Left ventricle myocardium inferior (tissue), 1 donor: ENCODE measurements at regions not wholly inside any gene's neighbourhood (a gene's known extent, or its start where the extent isn't known, plus 50 kb on each side); places are given as distances from the start of the nearest gene placed in this dataset.

Experiments
- DNase-seq: peaks from one replicate; pipeline ENCODE4 v3.0.0-alpha.2; 2020
- H3K27ac ChIP-seq: fragments of 200-600 bp; replicated peaks from 2 replicates; pipeline ENCODE4 v1.8.0; 2021
- H3K27me3 ChIP-seq: fragments of 200-600 bp; 2 replicates; pipeline ENCODE4 v1.8.0; 2021; ENCODE audit warnings: low read depth
- H3K36me3 ChIP-seq: fragments of 200-600 bp; 2 replicates; pipeline ENCODE4 v1.8.0; 2021
- H3K4me1 ChIP-seq: fragments of 200-600 bp; 2 replicates; pipeline ENCODE4 v1.8.0; 2021
- H3K4me3 ChIP-seq: fragments of 200-600 bp; 2 replicates; pipeline ENCODE4 v1.8.0; 2021; ENCODE audit warnings: mild to moderate bottlenecking, moderate library complexity
- H3K9me3 ChIP-seq: fragments of 200-600 bp; replicated peaks from 2 replicates; pipeline ENCODE4 v1.8.0; 2021
- intact Hi-C: fragments of 100-400 bp; cut with micrococcal nuclease; formaldehyde crosslinking; loops from one replicate; pipeline ENCODE4 v1.11.0; 2022
- TF ChIP-seq, protein P1 (sequence below): fragments of 200-600 bp; IDR thresholded peaks from 2 replicates; pipeline ENCODE4 v1.8.0; 2021; ENCODE audit warnings: antibody characterized with exemption, mild to moderate bottlenecking, borderline replicate concordance
- donor health status: DM: no; HTN: yes; CAD: no; lungs with severe emphysema.

DNA sequence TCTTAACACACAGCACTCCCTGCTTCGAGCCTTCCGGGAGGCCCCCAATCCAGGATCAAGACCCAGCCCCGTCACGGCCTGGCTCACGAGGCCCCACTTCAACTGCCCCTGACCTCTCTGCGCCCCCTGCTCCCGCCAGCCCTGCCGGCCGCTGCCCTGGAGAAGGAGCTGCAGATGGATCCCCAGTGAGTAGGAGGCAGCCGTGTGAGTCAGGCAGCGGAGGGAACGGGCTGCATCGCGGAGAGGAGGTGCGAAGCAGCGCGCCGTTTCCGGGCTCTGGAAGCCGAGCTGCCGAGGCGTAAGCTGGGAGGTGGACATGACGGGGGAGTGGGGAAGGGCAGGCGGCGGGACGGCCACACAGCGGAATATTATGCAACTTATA, 133.4 kb downstream of the TPRA1 start:
- H3K27ac ChIP-seq, result no peak overlapping the region
- peaks cover 92% of the 10 kb centered on the region for H3K27me3 ChIP-seq
- no peaks in the 10 kb centered on the region for H3K36me3 ChIP-seq
- peak overlapping the region; percentile 25 for H3K4me3 ChIP-seq
- peak; percentile 22 for DNase-seq
- peaks cover 23% of the 10 kb centered on the region for H3K4me1 ChIP-seq
- no peaks in the 10 kb centered on the region for H3K9me3 ChIP-seq
- TF ChIP-seq, protein P1, sequence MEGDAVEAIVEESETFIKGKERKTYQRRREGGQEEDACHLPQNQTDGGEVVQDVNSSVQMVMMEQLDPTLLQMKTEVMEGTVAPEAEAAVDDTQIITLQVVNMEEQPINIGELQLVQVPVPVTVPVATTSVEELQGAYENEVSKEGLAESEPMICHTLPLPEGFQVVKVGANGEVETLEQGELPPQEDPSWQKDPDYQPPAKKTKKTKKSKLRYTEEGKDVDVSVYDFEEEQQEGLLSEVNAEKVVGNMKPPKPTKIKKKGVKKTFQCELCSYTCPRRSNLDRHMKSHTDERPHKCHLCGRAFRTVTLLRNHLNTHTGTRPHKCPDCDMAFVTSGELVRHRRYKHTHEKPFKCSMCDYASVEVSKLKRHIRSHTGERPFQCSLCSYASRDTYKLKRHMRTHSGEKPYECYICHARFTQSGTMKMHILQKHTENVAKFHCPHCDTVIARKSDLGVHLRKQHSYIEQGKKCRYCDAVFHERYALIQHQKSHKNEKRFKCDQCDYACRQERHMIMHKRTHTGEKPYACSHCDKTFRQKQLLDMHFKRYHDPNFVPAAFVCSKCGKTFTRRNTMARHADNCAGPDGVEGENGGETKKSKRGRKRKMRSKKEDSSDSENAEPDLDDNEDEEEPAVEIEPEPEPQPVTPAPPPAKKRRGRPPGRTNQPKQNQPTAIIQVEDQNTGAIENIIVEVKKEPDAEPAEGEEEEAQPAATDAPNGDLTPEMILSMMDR, result no peak
- intact Hi-C loops, result no loop called here

DNA sequence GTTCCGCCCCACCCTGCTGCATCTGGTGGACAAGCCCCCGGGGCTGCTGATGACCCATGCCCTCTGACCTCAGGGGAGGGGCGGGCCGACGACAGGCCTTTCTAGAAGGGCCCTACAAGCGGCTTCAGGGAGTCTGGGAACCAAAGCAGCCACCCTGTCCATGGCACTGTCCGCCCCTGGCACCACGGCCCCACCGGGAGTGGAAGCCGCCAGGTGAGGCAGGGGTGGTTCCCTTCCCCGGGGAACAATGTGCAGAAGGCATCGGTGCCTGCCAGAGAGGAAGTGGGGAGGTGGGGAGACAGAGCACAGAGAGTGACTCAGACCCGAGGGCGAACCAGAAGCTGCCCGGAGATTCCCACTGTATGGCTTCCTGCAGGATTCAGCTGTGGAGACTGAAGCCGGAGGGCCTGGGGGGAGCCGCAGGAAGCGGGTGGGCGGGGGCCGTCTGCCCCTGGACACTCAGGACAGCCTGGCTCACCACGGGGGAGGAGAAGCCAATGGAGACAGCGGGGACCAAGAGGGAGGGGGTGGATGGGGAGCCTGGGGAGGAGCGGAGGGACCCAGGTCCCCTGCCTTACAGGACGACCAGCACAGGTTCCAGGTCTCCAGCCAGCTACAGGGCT, 134.0 kb downstream of the TPRA1 start:
- peaks cover 93% of the 10 kb centered on the region for H3K27me3 ChIP-seq
- peaks cover 23% of the 10 kb centered on the region for H3K4me1 ChIP-seq
- TF ChIP-seq, protein P1, result no peak
- intact Hi-C loops, result no loop called here
- no peak for DNase-seq
- no peaks in the 10 kb centered on the region for H3K36me3 ChIP-seq
- peak overlapping the region; percentile 55 for H3K4me3 ChIP-seq
- H3K9me3 ChIP-seq, result no peaks in the 10 kb centered on the region
- H3K27ac ChIP-seq, result no peak overlapping the region

DNA sequence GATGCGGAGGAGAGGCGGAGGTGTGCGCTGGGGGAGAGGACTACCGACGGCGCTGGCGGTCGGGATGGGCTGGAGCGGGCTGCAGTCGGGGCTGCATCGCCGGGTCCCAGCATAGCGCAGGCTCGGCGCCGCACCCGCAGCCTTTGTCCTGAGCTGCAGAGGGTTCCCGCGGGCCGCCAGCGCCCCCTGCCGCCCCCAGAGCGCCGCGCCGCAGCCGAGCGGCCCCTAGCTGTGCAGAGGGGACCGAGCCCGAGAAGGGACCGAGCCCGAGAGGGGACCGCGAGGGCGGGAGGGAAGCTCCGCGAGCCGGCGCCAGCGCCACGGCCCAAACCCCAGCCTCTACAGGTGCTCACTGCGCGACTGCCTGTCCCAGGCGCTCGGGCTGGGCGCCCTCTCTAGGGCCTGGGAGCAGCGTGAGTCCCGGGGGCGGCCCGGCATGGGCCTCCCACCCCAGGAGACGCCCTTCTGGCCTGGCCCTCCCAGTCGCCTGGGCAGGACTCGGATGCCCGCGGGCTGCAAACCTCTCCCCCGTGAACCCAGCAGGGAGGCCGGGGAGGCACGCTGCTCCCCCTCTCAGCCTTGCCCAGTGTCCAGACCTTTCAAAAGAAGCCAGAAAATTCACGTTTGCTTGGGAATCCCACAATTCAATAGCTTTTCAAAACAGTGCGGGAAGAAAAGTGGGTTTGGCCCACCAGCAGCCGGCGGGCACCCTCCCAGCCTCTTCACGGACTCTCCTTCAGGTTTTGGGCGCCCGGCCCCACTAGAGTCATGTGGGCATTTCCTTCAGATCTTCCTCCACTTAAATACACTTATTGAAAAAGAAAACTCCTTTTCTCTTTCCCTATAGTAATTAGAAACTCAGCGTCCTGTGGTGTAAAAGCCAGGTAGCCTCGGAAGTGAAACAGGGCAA, 134.7 kb downstream of the TPRA1 start:
- no peaks in the 10 kb centered on the region for H3K9me3 ChIP-seq
- intact Hi-C loops, result no loop called here
- peak overlapping the region; percentile 55 for H3K4me3 ChIP-seq
- H3K36me3 ChIP-seq, result no peaks in the 10 kb centered on the region
- H3K4me1 ChIP-seq, result peaks cover 23% of the 10 kb centered on the region
- H3K27ac ChIP-seq, result no peak overlapping the region
- TF ChIP-seq, protein P1, result peak; percentile 93
- peak; percentile 60 for DNase-seq
- peaks cover 93% of the 10 kb centered on the region for H3K27me3 ChIP-seq

DNA sequence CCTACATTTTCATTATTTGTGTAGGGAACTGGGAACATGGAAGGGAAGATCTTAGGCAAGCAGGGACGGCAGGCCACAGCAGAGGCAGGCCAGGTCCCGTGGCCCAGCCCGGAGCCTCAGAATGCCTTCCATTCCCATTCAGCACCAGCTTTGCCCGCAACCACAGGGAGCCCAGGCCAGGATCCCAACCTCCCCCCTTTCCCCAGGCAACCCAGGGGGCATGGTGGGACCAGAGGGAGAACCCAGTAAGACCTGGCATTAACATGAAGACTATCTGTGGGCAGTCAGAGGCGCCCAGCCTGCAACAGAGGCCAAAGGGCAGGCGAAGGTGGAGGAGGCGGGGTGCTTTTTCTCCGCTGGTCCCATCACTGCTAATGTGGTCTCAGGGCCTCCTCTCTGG, 135.6 kb downstream of the TPRA1 start:
- peaks cover 96% of the 10 kb centered on the region for H3K27me3 ChIP-seq
- no peak for DNase-seq

DNA sequence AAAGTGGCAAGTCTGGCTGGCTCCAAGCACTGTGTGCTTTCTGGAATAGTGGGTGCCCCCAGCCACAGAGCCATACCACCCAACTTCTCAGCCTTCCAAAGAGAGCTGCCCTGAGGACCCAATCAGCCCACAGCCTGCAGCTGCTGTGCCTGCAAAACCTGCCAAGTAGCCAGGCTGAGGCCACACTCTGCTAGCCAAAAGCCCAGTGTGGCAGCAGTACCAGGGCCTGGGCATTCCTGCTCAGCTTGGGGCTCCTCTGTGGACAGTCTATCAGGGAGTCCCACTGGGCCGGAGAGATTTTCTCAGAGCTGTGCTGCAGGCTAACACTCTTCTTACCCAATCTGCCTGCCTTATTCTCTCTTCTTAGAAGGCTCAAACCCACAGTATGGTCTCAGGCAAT, 136.5 kb downstream of the TPRA1 start:
- intact Hi-C loops, result no loop called here
- Histone ChIP-seq H3K4me1 (peaks cover 23% of the 10 kb centered on the region), H3K4me3 (no peak overlapping the region), H3K27ac (no peak overlapping the region), H3K9me3 (no peaks in the 10 kb centered on the region), H3K36me3 (no peaks in the 10 kb centered on the region), H3K27me3 (peaks cover 96% of the 10 kb centered on the region)
- TF ChIP-seq, protein P1, result no peak
- DNase-seq, result no peak

More for the DNA sequence above, 135.6 kb downstream of the TPRA1 start:
- H3K36me3 ChIP-seq, result no peaks in the 10 kb centered on the region
- no peaks in the 10 kb centered on the region for H3K9me3 ChIP-seq
- no peak overlapping the region for H3K4me3 ChIP-seq
- intact Hi-C loops, result no loop called here
- H3K27ac ChIP-seq, result no peak overlapping the region
- TF ChIP-seq, protein P1, result no peak
- H3K4me1 ChIP-seq, result peaks cover 23% of the 10 kb centered on the region
